ENCODE measurements at regions not wholly inside any gene's neighbourhood (a gene's known extent, or its start where the extent isn't known, plus 50 kb on each side); places are given as distances from the start of the nearest gene placed in this dataset.

DNA sequence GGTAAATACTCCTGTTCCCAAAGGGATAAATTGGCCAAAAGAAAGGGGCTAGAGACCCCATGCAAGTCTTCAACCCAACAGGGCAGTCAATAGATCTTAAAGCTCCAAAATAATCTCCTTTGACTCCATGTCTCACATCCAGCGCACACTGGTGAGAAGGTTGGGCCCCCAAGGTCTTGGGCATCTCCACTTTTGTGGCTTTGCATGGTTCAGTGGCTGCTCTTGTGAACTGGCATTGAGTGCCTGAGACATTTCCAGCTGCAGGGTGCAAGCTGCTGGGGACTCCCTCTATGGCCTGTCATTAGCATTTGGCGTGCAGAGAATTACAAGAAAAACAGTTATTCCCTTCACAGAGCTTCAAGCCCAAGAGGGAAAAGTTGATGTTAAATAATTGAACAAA, 224.7 kb downstream of the MTRR start:
- H3K4me3 ChIP-seq (ENCODE audit: low read length), result no peak overlapping the region
- no peak overlapping the region for H3K9ac ChIP-seq (ENCODE audit: extremely low read depth, low read length, poor library complexity, severe bottlenecking)
- TF ChIP-seq, protein P1, sequence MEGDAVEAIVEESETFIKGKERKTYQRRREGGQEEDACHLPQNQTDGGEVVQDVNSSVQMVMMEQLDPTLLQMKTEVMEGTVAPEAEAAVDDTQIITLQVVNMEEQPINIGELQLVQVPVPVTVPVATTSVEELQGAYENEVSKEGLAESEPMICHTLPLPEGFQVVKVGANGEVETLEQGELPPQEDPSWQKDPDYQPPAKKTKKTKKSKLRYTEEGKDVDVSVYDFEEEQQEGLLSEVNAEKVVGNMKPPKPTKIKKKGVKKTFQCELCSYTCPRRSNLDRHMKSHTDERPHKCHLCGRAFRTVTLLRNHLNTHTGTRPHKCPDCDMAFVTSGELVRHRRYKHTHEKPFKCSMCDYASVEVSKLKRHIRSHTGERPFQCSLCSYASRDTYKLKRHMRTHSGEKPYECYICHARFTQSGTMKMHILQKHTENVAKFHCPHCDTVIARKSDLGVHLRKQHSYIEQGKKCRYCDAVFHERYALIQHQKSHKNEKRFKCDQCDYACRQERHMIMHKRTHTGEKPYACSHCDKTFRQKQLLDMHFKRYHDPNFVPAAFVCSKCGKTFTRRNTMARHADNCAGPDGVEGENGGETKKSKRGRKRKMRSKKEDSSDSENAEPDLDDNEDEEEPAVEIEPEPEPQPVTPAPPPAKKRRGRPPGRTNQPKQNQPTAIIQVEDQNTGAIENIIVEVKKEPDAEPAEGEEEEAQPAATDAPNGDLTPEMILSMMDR (conservative IDR thresholded peaks at IDR 0.05), result no peak
- peaks cover under 1% of the 10 kb centered on the region for H3K9me3 Mint-ChIP-seq
- no peak overlapping the region for H3K27ac ChIP-seq (ENCODE audit: low read depth, low read length)
- peaks cover 7% of the 10 kb centered on the region for H3K4me1 Mint-ChIP-seq
- H3K9me3 ChIP-seq (ENCODE audit: control insufficient read depth, low read length), result no peaks in the 10 kb centered on the region
- H3K4me3 Mint-ChIP-seq, result no peak overlapping the region
- H3K27ac Mint-ChIP-seq, result no peak overlapping the region
- no peaks in the 10 kb centered on the region for H3K36me3 Mint-ChIP-seq (ENCODE audit: low read depth)
- H3K4me1 ChIP-seq (ENCODE audit: control insufficient read depth, insufficient read depth, low read length), result no peaks in the 10 kb centered on the region
- no peaks in the 10 kb centered on the region for H3K27me3 Mint-ChIP-seq (ENCODE audit: insufficient read depth)
- H3K27me3 ChIP-seq (ENCODE audit: control insufficient read depth, insufficient read depth, low read length, poor library complexity, severe bottlenecking), result no peaks in the 10 kb centered on the region
- DNase-seq, result no peak
- H3K36me3 ChIP-seq (ENCODE audit: control insufficient read depth, insufficient read depth, low read length), result no peaks in the 10 kb centered on the region
- 96 to 100% methylated on average over 1 to 2 of the region's 2 CpGs for WGBS, 2 experiments (ENCODE audit: insufficient coverage in 1 of 2, insufficient read length in 1 of 2)

DNA sequence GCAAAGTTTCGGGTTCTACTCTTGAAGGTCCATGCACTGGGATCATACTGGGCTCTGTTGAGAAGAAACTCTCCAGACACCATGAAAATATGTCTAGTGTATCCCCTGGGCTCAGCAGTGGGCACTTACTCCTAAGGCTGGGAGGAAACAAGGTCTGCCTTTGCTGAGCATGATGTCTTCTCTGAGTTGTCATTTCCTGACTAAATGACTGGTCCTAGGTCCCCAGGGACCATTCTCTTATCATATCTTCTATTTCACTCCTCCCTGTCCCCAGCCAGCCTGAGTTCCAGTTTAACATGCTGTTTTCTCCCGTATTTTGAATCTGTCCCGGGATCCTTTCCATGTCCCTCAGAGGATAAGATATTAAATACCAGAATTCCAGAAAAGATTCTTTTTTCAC, 225.4 kb downstream of the MTRR start:
- H3K4me1 ChIP-seq (ENCODE audit: control insufficient read depth, insufficient read depth, low read length), result no peaks in the 10 kb centered on the region
- WGBS, 2 experiments (ENCODE audit: insufficient coverage in 1 of 2, insufficient read length in 1 of 2), result 88 to 96% methylated on average over 3 of the region's 3 CpGs
- Mint-ChIP-seq H3K9me3 (no peaks in the 10 kb centered on the region), H3K36me3 (ENCODE audit: low read depth) (no peaks in the 10 kb centered on the region), H3K27ac (no peak overlapping the region), H3K27me3 (ENCODE audit: insufficient read depth) (no peaks in the 10 kb centered on the region), H3K4me3 (no peak overlapping the region), H3K4me1 (peaks cover 7% of the 10 kb centered on the region)
- H3K4me3 ChIP-seq (ENCODE audit: low read length), result no peak overlapping the region
- H3K27ac ChIP-seq (ENCODE audit: low read depth, low read length), result no peak overlapping the region
- no peak for DNase-seq
- no peaks in the 10 kb centered on the region for H3K9me3 ChIP-seq (ENCODE audit: control insufficient read depth, low read length)
- H3K9ac ChIP-seq (ENCODE audit: extremely low read depth, low read length, poor library complexity, severe bottlenecking), result no peak overlapping the region
- no peaks in the 10 kb centered on the region for H3K36me3 ChIP-seq (ENCODE audit: control insufficient read depth, insufficient read depth, low read length)
- TF ChIP-seq, protein P1 (conservative IDR thresholded peaks at IDR 0.05), result no peak
- no peaks in the 10 kb centered on the region for H3K27me3 ChIP-seq (ENCODE audit: control insufficient read depth, insufficient read depth, low read length, poor library complexity, severe bottlenecking)

GRCh38 chr5:8097146-8097545, 228.2 kb downstream of the MTRR start:
- no peaks in the 10 kb centered on the region for H3K27me3 ChIP-seq (ENCODE audit: control insufficient read depth, insufficient read depth, low read length, poor library complexity, severe bottlenecking)
- Mint-ChIP-seq H3K4me1 (peaks cover 7% of the 10 kb centered on the region), H3K36me3 (ENCODE audit: low read depth) (no peaks in the 10 kb centered on the region), H3K27ac (no peak overlapping the region), H3K4me3 (no peak overlapping the region), H3K27me3 (ENCODE audit: insufficient read depth) (no peaks in the 10 kb centered on the region), H3K9me3 (no peaks in the 10 kb centered on the region)
- DNase-seq, result no peak
- H3K9ac ChIP-seq (ENCODE audit: extremely low read depth, low read length, poor library complexity, severe bottlenecking), result no peak overlapping the region
- TF ChIP-seq, protein P1 (conservative IDR thresholded peaks at IDR 0.05), result no peak
- 77 to 84% methylated on average over 1 to 3 of the region's 3 CpGs for WGBS, 2 experiments (ENCODE audit: insufficient coverage in 1 of 2, insufficient read length in 1 of 2)
- H3K36me3 ChIP-seq (ENCODE audit: control insufficient read depth, insufficient read depth, low read length), result no peaks in the 10 kb centered on the region
- no peaks in the 10 kb centered on the region for H3K4me1 ChIP-seq (ENCODE audit: control insufficient read depth, insufficient read depth, low read length)
- H3K9me3 ChIP-seq (ENCODE audit: control insufficient read depth, low read length), result no peaks in the 10 kb centered on the region
- H3K27ac ChIP-seq (ENCODE audit: low read depth, low read length), result no peak overlapping the region
- H3K4me3 ChIP-seq (ENCODE audit: low read length), result no peak overlapping the region

Data from endodermal cell (in vitro differentiated cells).